Dedifferentiated amniotic fluid mesenchymal stem cell (primary cell): ENCODE measurements at regions not wholly inside any gene's neighbourhood (a gene's known extent, or its start where the extent isn't known, plus 50 kb on each side); places are given as distances from the start of the nearest gene placed in this dataset.

ENCODE experiments used
- DNase-seq: peaks from one replicate; pipeline ENCODE4 v3.0.0-alpha.2; 2016; ENCODE audit errors: extremely low spot score

GRCh38 chrX:109843963-109844751, 111.1 kb upstream of the ACSL4 start:
- no peak for DNase-seq

- DNase-seq = no peak
These were observed 111.9 kb upstream of the ACSL4 start for GRCh38 chrX:109844986-109845385.

GRCh38 chrX:109845996-109846395, 112.9 kb upstream of the ACSL4 start:
- DNase-seq = no peak

- peak; percentile 64 for DNase-seq
These were observed 114.5 kb upstream of the ACSL4 start for GRCh38 chrX:109847257-109848187.

- DNase-seq = no peak
These were observed 115.5 kb upstream of the ACSL4 start for GRCh38 chrX:109848461-109849050.

- no peak for DNase-seq
These were observed 121.0 kb upstream of the ACSL4 start for GRCh38 chrX:109854096-109854495.

GRCh38 chrX:109855501-109855900, 122.4 kb upstream of the ACSL4 start:
- DNase-seq = no peak

GRCh38 chrX:109856974-109857373, 123.9 kb upstream of the ACSL4 start:
- DNase-seq = no peak

GRCh38 chrX:109857584-109858228, 124.6 kb upstream of the ACSL4 start:
- DNase-seq = no peak

GRCh38 chrX:109858602-109859341, 125.7 kb upstream of the ACSL4 start:
- no peak for DNase-seq

GRCh38 chrX:109859651-109860050, 126.6 kb upstream of the ACSL4 start:
- no peak for DNase-seq

GRCh38 chrX:109862433-109862832, 129.4 kb upstream of the ACSL4 start:
- DNase-seq = no peak

- DNase-seq = no peak
These were observed 130.8 kb upstream of the ACSL4 start for GRCh38 chrX:109863811-109864210.

- DNase-seq = no peak
These were observed 131.6 kb upstream of the TMEM164 start for GRCh38 chrX:109871121-109871888.

- DNase-seq = no peak
These were observed 130.7 kb upstream of the TMEM164 start for GRCh38 chrX:109872021-109872732.

- DNase-seq = no peak
These were observed 129.3 kb upstream of the TMEM164 start for GRCh38 chrX:109873574-109873973.

GRCh38 chrX:109873983-109874382, 128.9 kb upstream of the TMEM164 start:
- no peak for DNase-seq

- DNase-seq = no peak
These were observed 128.4 kb upstream of the TMEM164 start for GRCh38 chrX:109874548-109874947.

GRCh38 chrX:109875831-109876230, 127.1 kb upstream of the TMEM164 start:
- DNase-seq = no peak

- no peak for DNase-seq
These were observed 124.7 kb upstream of the TMEM164 start for GRCh38 chrX:109878236-109878635.
